ENCODE measurements at regions not wholly inside any gene's neighbourhood (a gene's known extent, or its start where the extent isn't known, plus 50 kb on each side); places are given as distances from the start of the nearest gene placed in this dataset.

DNA sequence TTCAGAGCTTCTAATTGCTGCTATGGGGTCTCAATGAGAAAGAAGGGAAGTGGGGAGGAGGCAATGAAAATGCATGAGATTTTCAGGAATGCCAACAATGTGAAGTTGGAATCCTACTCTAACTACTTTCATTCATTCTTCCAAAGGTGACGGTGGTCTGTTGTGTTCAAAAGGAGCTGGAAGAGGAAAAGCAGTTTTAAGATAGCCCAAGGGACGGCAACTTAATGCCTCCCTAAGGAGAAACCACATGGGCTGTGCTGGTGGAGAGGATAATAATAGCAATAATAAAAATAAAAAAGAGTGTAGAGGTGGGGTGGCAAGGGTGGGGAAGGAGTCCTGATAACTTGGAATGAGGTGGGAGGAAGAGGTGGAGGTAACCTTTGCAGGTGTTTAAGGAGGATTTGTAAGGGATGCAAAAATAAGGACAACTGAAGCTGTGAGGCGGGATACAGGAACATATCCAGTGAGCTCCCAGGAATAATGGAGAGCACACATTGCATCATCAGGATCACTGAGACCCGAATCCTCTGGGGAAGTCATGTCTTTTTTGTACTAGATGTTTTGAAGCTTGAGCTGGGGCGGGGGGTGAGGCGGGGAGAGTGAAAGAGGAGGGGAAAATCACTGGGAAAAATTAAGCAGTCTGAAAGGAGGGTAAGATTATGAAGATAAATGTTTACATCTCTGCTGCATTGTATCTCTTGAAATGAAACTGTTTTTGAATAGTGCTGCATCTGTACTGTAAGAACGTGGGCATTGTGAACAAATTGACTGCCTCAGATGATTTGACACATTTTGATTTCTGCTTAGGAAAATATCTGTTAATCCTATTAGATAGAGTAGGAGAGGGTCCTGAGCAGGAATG lies 120.1 kb upstream of the TMEM161B start:
- H3K4me1 ChIP-seq, result no peaks in the 10 kb centered on the region
- H3K9me3 Mint-ChIP-seq (ENCODE audit: unreplicated experiment), result no peaks in the 10 kb centered on the region
- H3K4me3 ChIP-seq (ENCODE audit: low read depth, low read length), result no peak overlapping the region
- no peak for DNase-seq
- H3K9me3 ChIP-seq, result 0 out of 2 replicates have a peak, but pooled peaks cover 3% of the 10 kb centered on the region
- TF ChIP-seq, protein P1, sequence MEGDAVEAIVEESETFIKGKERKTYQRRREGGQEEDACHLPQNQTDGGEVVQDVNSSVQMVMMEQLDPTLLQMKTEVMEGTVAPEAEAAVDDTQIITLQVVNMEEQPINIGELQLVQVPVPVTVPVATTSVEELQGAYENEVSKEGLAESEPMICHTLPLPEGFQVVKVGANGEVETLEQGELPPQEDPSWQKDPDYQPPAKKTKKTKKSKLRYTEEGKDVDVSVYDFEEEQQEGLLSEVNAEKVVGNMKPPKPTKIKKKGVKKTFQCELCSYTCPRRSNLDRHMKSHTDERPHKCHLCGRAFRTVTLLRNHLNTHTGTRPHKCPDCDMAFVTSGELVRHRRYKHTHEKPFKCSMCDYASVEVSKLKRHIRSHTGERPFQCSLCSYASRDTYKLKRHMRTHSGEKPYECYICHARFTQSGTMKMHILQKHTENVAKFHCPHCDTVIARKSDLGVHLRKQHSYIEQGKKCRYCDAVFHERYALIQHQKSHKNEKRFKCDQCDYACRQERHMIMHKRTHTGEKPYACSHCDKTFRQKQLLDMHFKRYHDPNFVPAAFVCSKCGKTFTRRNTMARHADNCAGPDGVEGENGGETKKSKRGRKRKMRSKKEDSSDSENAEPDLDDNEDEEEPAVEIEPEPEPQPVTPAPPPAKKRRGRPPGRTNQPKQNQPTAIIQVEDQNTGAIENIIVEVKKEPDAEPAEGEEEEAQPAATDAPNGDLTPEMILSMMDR (IDR thresholded peaks at IDR 0.05; ENCODE audit: insufficient read depth in 1 of 2, low read depth in 1 of 2, low read length in 1 of 2, severe bottlenecking in 1 of 2, unreplicated experiment in 1 of 2), result no peak
- POLR2A ChIA-PET, result no interaction called here
- no peaks in the 10 kb centered on the region for H3K36me3 Mint-ChIP-seq (ENCODE audit: insufficient read depth, unreplicated experiment)
- H3K4me3 Mint-ChIP-seq (ENCODE audit: unreplicated experiment), result no peak overlapping the region
- intact Hi-C loops (cut with micrococcal nuclease; ENCODE audit: unreplicated experiment), result no loop called here
- CTCF ChIA-PET, result no interaction called here
- no peaks in the 10 kb centered on the region for H3K27me3 ChIP-seq (replicated peaks; ENCODE audit: control insufficient read depth, insufficient read depth, low read length)
- no TSS peak for BruUV-seq (replicated peaks)
- H3K4me1 Mint-ChIP-seq (ENCODE audit: low read depth, unreplicated experiment), result peaks cover 7% of the 10 kb centered on the region
- H3K27ac Mint-ChIP-seq (ENCODE audit: unreplicated experiment), result no peak overlapping the region
- peaks cover 33% of the 10 kb centered on the region for H3K27me3 Mint-ChIP-seq (ENCODE audit: insufficient read depth, unreplicated experiment)
- H3K36me3 ChIP-seq (ENCODE audit: control insufficient read depth, insufficient read depth, low read length), result no peaks in the 10 kb centered on the region

DNA sequence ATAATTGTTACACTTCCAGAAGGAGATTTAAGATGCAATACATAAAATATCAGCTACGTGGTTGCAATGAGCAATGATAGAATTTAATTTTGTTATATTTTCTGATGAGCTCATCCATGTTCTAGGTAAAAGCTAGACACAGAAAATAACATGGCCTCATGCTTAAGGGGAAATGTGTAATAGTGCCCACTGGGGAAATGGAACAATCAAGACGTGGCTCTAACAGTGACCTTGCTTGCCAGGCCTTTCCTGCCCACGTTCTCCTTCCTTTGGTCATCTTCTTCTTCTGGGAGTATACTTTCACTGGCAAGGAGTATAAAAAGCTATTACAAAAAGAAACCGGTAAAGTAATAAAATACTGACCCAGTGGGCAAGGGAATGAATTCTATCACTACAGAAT lies 116.2 kb upstream of the TMEM161B start:
- Mint-ChIP-seq H3K4me1 (ENCODE audit: low read depth, unreplicated experiment) (peaks cover 7% of the 10 kb centered on the region), H3K9me3 (ENCODE audit: unreplicated experiment) (no peaks in the 10 kb centered on the region), H3K27ac (ENCODE audit: unreplicated experiment) (no peak overlapping the region), H3K27me3 (ENCODE audit: insufficient read depth, unreplicated experiment) (peaks cover 33% of the 10 kb centered on the region), H3K4me3 (ENCODE audit: unreplicated experiment) (no peak overlapping the region), H3K36me3 (ENCODE audit: insufficient read depth, unreplicated experiment) (no peaks in the 10 kb centered on the region)
- H3K9me3 ChIP-seq, result 0 out of 2 replicates have a peak, but pooled peaks cover 3% of the 10 kb centered on the region
- DNase-seq, result no peak
- ChIA-PET CTCF (no interaction called here), POLR2A (no interaction called here)
- BruUV-seq (replicated peaks), result no TSS peak
- no peak overlapping the region for H3K4me3 ChIP-seq (ENCODE audit: low read depth, low read length)
- H3K27me3 ChIP-seq (replicated peaks; ENCODE audit: control insufficient read depth, insufficient read depth, low read length), result no peaks in the 10 kb centered on the region
- H3K36me3 ChIP-seq (ENCODE audit: control insufficient read depth, insufficient read depth, low read length), result no peaks in the 10 kb centered on the region
- intact Hi-C loops (cut with micrococcal nuclease; ENCODE audit: unreplicated experiment), result no loop called here
- TF ChIP-seq, protein P1 (IDR thresholded peaks at IDR 0.05; ENCODE audit: insufficient read depth in 1 of 2, low read depth in 1 of 2, low read length in 1 of 2, severe bottlenecking in 1 of 2, unreplicated experiment in 1 of 2), result no peak
- no peaks in the 10 kb centered on the region for H3K4me1 ChIP-seq

DNA sequence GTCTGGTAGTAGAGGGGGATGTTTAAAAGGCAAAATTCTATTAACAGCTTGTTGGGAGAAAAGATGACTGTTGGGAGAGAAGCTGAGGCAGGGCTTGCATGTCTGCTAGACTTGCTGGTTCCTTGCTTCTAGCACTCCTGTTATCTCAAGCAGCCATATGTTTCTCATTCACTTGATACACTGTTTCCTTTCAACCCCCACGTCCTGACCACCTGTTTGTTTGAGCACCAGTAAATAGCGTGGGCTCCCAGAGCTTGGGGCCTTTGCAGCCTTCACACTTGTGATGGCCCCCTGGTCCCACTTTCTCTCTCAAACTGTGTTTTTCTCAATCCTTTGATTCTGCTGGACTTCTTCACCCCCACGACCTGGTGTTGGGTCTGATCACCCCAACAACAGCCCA lies 111.7 kb upstream of the TMEM161B start:
- no peaks in the 10 kb centered on the region for H3K9me3 ChIP-seq
- ChIA-PET POLR2A (no interaction called here), CTCF (no interaction called here)
- TF ChIP-seq, protein P1 (IDR thresholded peaks at IDR 0.05; ENCODE audit: insufficient read depth in 1 of 2, low read depth in 1 of 2, low read length in 1 of 2, severe bottlenecking in 1 of 2, unreplicated experiment in 1 of 2), result no peak
- intact Hi-C loops (cut with micrococcal nuclease; ENCODE audit: unreplicated experiment), result no loop called here
- Mint-ChIP-seq H3K9me3 (ENCODE audit: unreplicated experiment) (no peaks in the 10 kb centered on the region), H3K36me3 (ENCODE audit: insufficient read depth, unreplicated experiment) (no peaks in the 10 kb centered on the region), H3K4me1 (ENCODE audit: low read depth, unreplicated experiment) (peaks cover 9% of the 10 kb centered on the region), H3K4me3 (ENCODE audit: unreplicated experiment) (no peak overlapping the region), H3K27me3 (ENCODE audit: insufficient read depth, unreplicated experiment) (peaks cover 9% of the 10 kb centered on the region), H3K27ac (ENCODE audit: unreplicated experiment) (no peak overlapping the region)
- H3K36me3 ChIP-seq (ENCODE audit: control insufficient read depth, insufficient read depth, low read length), result no peaks in the 10 kb centered on the region
- no TSS peak for BruUV-seq (replicated peaks)
- no peak overlapping the region for H3K4me3 ChIP-seq (ENCODE audit: low read depth, low read length)
- no peaks in the 10 kb centered on the region for H3K27me3 ChIP-seq (replicated peaks; ENCODE audit: control insufficient read depth, insufficient read depth, low read length)
- peaks cover 9% of the 10 kb centered on the region; the same call in 1 of the 2 replicates for H3K4me1 ChIP-seq
- no peak for DNase-seq

Data from Caco-2 (cell line).